Amniotic epithelial cell (primary cell): ENCODE measurements at regions not wholly inside any gene's neighbourhood (a gene's known extent, or its start where the extent isn't known, plus 50 kb on each side); places are given as distances from the start of the nearest gene placed in this dataset.

Experiments
- DNase-seq: peaks from one replicate; pipeline ENCODE4 v3.0.0-alpha.2; 2010; ENCODE audit warnings: low read depth

DNA sequence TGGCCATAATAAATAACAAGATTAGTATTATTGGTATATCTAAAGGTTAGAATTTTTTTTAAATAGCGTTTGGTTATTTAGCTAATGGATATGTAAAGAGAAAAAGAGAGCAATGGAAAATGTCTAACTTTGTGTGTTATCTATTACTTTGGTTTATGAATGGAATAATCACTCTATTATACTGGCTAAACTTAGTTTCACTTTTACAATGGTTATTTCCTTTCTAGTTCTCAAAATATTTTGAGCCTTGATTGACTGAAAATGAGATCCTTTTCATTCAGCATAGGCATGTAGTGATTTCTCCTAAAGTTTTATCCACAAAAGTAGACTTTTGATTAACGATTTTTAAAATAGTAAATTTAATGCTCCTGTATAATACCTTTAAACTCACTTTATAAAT is 51.6 kb upstream of the MLIP start:
- DNase-seq: no peak

DNA sequence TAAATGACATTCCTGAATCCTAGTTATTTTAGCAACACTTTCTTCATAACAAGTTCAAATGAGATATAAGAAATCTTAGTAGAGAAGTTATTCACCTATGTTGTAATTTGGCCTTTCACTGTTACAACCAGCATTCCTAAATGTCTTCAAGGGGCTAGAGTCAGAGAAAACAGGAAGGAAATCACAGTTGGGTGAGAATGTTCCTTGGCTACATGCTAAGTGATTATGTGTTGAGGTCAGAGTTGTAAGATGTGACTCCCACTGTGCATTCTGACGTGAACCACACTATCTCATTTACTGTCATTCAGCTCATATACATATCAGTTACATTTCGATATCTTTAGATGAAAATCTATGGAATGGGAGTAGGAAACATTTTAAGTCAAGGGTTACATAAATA is 51.0 kb upstream of the MLIP start:
- DNase-seq: peak; percentile 87
